SH-SY5Y (cell line): ENCODE measurements at regions not wholly inside any gene's neighbourhood (a gene's known extent, or its start where the extent isn't known, plus 50 kb on each side); places are given as distances from the start of the nearest gene placed in this dataset.

Experiments
- GATA2 ChIP-seq: IDR thresholded peaks from 2 replicates; pipeline ENCODE4 v1.6.1; 2011; ENCODE audit warnings: mild to moderate bottlenecking, low read depth, low read length
- GATA3 ChIP-seq: IDR thresholded peaks from 2 replicates; pipeline ENCODE4 v1.6.1; 2011; ENCODE audit warnings: low read depth, mild to moderate bottlenecking, low read length, moderate library complexity

DNA sequence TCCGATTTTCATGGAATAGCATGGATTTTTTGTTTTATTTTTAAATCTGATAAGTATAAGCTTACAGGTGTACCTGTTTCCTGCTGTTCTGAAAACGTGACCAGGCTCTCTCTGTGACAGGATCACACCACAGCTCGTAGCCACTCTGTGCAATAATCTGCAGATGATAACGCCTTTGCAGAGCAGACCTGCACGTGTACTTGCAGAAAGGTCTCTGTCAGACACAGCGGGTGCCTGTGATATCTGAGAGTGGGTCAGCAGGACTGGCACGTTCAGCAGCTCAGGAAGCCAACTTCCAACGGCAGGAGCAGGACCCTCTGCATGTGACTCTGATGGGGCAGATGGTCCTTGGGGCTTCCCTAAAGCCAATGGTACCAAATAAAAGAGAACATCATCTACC, 68.6 kb upstream of the HDDC2 start:
- TF ChIP-seq GATA2 (no peak), GATA3 (no peak)
